ENCODE measurements at regions not wholly inside any gene's neighbourhood (a gene's known extent, or its start where the extent isn't known, plus 50 kb on each side); places are given as distances from the start of the nearest gene placed in this dataset.

GRCh38 chr14:44010071-44010470 is 497.0 kb downstream of the FSCB start:
- DNase-seq (ENCODE audit: low read depth, low spot score), result no peak

DNA sequence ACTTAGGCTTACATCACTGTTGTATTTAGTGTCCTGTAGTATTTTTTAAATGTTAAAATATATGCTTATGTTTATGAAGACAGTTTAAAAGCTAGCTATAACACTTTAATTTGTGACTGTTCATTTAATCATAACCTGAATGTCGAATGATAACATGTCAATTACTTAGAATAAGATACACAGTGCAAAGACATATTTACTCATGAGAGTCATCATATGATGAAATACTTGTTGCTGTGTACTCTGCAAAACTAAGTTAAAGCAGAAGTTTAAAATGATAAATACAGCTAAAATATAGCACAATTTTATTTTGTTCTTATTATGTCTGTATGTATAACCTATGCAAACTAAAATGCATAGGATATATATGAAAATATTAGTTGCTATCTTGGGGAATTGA is 497.4 kb downstream of the FSCB start:
- DNase-seq (ENCODE audit: low read depth, low spot score), result no peak

DNA sequence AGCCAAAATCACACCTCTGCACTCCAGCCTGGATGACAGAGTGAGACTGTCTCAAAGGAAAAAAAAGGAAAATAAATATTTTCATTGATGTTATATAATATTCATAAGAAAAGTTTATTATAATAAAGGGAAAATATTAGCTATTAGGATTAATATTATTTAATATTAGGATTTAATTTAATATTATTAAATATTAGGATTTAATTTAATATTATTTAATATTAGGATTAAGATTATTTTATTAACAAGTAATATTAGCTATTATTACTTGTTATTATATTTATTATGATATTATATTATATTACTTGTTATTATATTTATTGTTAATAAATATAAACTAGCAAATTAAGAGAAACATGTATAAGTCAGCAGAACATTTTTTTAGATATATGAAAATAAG is 518.1 kb downstream of the FSCB start:
- no peak for DNase-seq (ENCODE audit: low read depth, low spot score)

DNA sequence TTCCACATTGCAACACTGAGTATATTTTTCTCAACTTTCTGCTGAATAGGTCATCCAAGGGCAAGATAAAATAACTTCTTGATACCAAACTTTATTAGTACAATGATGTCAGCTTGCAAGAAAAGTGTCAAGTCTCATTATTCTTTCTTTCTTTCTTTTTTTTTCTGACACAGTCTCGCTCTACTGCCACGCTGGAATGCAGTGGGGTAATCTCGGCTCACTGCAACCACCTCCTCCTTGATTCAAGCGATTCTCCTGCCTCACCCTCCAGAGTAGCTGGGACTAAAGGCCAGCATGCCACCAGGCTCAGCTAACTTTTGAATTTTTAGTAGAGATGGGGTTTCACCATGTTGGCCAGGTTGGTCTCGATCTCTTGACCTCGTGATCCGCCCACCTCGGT is 523.4 kb downstream of the FSCB start:
- DNase-seq (ENCODE audit: low read depth, low spot score), result no peak

DNA sequence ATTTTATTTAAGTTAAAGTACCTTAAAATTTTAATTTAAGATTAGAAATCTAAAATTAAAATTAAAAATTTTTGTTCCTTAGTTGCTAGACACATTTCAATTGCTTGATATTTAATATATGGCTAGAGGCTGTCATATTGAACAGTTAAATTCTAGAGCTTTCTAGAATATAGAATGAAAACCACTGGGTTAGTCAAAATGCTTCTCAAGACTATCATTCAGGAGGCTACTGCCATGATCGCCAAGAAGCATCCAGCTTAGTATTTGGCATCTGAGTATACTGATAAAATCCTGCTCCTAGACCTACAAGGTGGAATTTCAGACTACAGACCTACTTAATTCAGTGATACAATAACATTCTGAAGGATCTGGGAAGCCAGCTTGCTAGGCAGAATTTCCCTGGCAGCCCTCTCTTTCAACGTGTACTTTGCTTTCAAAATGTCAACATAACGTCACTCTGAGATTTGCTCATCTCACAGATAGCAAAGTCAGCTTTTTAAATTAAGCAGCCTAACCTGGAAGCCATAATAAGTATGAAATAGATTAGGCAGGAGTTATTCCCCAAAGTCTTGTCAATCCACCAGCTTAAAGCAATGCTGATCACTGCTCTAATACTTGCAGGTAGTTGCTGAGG is 525.8 kb downstream of the FSCB start:
- DNase-seq (ENCODE audit: low read depth, low spot score), result no peak

DNA sequence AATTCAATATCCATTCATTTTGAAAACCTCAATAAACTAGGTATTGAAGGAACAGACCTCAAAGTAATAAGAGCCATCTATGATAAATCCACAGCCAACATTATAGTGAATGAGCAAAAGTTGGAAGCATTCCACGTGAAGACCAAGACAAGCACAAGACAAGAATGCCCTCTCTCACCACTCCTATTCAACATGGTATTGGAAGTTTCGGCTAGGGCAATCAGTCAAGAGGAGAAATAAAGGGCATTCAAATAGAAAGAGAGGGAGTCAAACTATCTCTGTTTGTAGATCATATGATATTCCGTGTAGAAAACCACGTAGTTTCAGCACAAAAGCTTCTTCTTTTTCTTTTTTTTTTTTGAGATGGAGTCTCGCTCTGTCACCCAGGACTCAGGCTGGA is 550.3 kb downstream of the FSCB start:
- DNase-seq (ENCODE audit: low read depth, low spot score), result no peak

DNA sequence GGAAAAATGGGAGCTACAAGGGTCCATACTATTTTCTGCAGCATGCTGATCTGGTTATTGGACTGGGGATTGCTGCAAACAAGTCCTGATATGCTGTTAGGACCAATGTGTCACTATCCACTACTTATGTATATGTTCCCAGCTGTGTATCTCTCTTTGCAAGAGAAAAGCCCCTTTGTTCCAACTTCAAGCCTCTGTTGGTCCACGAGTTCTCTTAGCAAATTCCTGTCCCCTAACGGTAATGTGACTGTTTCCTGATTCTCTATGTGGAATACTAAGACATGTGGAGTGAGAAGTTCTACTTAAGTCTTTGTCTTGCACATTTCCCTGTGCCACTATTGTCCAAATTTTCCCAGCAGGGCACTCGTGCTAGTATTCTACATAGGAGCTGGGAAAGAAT is 557.7 kb downstream of the FSCB start:
- DNase-seq (ENCODE audit: low read depth, low spot score), result no peak

DNA sequence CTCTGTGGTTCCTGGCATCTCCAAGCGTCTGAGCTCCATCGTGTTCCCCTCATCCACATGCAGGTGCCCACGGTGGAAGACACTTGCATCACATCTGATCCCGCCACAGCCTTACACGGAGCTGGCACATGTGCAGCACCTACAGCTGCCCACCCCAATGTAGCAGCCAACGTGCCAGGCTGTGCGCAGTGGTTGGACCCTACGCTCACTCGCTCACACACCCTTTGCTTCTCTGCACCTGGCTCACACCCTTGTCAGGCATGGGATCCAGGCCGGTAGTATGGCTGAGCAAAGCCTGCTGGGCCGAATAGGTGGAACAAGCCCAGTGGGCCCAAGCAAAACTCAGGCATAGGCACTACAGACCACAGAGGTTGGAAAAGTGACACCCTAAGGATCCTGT is 567.2 kb downstream of the FSCB start:
- no peak for DNase-seq (ENCODE audit: low read depth, low spot score)

- no peak for DNase-seq (ENCODE audit: low read depth, low spot score)
Observed at GRCh38 chr14:43938588-43939281, 568.3 kb downstream of the FSCB start.

DNA sequence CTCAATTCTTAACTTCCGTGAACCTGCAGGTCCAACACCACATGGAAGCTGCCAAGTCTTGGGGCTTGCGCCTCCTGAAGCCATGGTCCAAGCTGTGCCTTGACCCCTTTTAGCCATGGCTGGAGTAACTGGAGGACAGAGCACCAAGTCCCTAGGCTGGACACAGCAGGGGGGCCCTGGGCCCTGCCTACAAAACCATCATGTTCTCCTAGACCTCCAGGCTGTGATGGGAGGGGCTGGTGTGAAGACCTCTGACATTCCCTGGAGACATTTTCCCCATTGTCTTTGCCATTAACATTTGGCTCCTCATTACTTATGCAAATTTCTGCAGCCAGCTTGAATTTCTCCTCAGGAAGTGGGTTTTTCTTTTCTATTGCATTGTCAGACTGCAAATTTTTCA is 570.1 kb downstream of the FSCB start:
- DNase-seq (ENCODE audit: low read depth, low spot score), result no peak

GRCh38 chr14:43934102-43934501 is 573.0 kb downstream of the FSCB start:
- DNase-seq (ENCODE audit: low read depth, low spot score), result no peak

DNA sequence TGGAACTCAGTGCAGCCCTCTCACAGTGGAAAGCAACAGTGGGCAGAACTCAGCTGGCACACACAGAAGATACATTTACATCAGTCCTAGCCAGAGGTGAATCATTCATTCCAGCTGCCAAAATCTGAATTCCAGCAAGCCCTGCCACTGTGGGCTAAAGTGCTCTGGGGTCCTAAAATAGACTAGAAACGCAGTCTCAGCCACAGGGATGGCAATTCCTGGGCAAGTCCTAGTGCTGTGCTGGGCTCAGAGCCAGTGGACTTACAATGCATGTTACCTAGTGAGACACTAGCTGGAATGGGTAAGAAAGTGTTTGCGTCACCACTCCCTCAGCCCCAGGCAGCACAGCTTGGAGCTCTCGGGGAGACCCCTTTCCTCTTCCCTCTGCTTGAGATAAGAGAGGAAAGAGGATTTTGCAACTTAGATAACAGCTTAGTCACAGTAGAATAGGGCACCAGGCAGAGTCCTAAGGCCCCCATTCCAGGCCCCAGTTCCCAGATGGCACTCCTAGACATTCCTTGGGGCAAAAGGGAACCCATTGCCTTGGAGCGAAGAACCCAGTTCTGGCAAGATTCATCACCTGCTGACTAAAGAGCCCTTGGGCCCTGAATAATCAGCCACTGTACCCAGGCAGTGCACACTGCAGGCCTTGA is 592.9 kb downstream of the FSCB start:
- DNase-seq (ENCODE audit: low read depth, low spot score), result no peak

DNA sequence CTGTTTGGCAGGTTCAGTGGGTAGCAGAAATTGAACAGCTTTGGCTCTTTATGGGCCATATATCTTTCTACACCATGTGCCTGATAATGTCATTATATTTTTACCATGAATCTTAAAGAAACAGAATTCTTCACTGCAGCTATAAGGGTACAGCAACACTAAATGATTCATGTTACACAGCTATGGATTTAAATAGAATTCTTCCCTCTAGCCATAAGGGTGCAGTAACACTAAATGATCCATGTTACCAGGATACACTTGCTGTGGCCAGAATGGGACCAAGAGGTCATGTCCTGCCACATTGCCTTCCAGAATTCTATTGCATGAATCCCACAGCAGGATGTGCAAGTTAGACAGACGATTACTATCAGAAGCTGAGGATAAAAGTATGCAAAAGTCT is 603.9 kb downstream of the FSCB start:
- no peak for DNase-seq (ENCODE audit: low read depth, low spot score)

GRCh38 chr14:43901911-43902673 is 605.0 kb downstream of the FSCB start:
- DNase-seq (ENCODE audit: low read depth, low spot score), result no peak

DNA sequence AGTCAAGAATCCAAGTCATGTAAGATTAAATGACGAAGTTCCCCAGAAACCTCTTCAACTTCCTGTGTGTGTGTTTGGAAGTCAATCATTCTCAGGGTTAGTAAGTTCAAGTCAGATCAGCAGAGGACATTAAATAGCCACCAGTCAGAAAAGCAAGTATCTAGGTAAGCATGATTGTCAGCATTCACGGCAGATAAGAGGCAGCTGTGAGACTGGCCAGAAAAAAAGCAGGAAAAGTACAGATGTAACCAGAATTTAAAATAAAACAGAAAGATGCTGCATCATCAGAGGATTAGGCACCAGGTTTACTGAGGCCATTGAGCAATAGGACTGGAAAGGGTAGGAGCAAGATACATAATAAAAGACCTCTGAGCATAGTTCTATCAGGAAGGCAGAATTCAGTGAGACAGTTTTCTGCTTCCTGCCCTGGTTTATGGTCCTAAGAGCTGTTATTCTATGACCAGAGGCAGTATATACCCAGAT is 606.9 kb downstream of the FSCB start:
- no peak for DNase-seq (ENCODE audit: low read depth, low spot score)

GRCh38 chr14:43898687-43899086 is 608.4 kb downstream of the FSCB start:
- DNase-seq (ENCODE audit: low read depth, low spot score), result no peak

- DNase-seq (ENCODE audit: low read depth, low spot score), result no peak
Observed at GRCh38 chr14:43896044-43896443, 611.0 kb downstream of the FSCB start.

- no peak for DNase-seq (ENCODE audit: low read depth, low spot score)
Observed at GRCh38 chr14:43894534-43894933, 612.5 kb downstream of the FSCB start.

DNA sequence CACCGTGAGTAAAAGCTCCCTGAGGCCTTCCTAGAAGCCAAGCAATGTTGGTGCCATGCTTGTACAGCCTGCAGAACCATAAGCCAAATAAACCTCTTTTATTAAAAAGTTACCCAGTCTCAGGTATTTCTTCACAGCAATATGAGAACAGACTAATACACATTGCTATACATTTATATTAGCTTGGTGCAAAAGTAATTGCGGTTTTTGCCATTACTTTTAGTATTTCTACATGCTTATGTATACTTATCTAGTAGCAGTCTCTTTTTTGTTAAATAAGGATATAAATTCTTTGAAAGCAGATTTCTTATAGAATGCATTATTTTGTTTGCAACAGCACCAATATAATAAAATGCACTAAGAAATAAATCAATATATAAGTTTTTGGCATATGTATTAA is 619.6 kb downstream of the FSCB start:
- no peak for DNase-seq (ENCODE audit: low read depth, low spot score)

GRCh38 chr14:43877351-43877960 is 629.6 kb downstream of the FSCB start:
- DNase-seq (ENCODE audit: low read depth, low spot score), result no peak

- no peak for DNase-seq (ENCODE audit: low read depth, low spot score)
Observed at GRCh38 chr14:43872752-43873655, 634.1 kb downstream of the FSCB start.
